Activated T-helper 1 cell treated with anti-CD3 and anti-CD28 coated beads, Interleukin-12 subunit alpha, Interleukin-12 subunit beta, Interleukin-2, Interleukin-4 antibody, amounts not matched to agents 30 ng/mL and 10 ng/mL and 1 ng/mL, durations not matched to agents 14 hours and 24 hours and 36 hours (primary cell): ENCODE measurements at regions not wholly inside any gene's neighbourhood (a gene's known extent, or its start where the extent isn't known, plus 50 kb on each side); places are given as distances from the start of the nearest gene placed in this dataset.

Experiments
- DNase-seq: peaks from one replicate; pipeline ENCODE4 v3.0.0; 2021; ENCODE audit warnings: low spot score
- H3K27ac Mint-ChIP-seq: one replicate; pipeline ENCODE4 v1.8.0; 2021; ENCODE audit warnings: mild to moderate bottlenecking, mixed read lengths
- H3K27me3 Mint-ChIP-seq: one replicate; pipeline ENCODE4 v1.8.0; 2022; ENCODE audit warnings: mild to moderate bottlenecking, moderate library complexity, mixed read lengths; ENCODE audit not compliant: insufficient read depth
- H3K36me3 Mint-ChIP-seq: one replicate; pipeline ENCODE4 v1.8.0; 2021; ENCODE audit warnings: low read depth, mixed read lengths
- H3K4me1 Mint-ChIP-seq: one replicate; pipeline ENCODE4 v1.8.0; 2021; ENCODE audit warnings: low read depth, mixed read lengths
- H3K4me3 Mint-ChIP-seq: one replicate; pipeline ENCODE4 v1.8.0; 2021; ENCODE audit warnings: mild to moderate bottlenecking, moderate library complexity, mixed read lengths
- H3K9me3 Mint-ChIP-seq: one replicate; pipeline ENCODE4 v1.8.0; 2021; ENCODE audit warnings: mixed read lengths
- intact Hi-C: fragments of 100-400 bp; cut with micrococcal nuclease; formaldehyde crosslinking; loops from one replicate; pipeline ENCODE4 v1.15.1; 2024

DNA sequence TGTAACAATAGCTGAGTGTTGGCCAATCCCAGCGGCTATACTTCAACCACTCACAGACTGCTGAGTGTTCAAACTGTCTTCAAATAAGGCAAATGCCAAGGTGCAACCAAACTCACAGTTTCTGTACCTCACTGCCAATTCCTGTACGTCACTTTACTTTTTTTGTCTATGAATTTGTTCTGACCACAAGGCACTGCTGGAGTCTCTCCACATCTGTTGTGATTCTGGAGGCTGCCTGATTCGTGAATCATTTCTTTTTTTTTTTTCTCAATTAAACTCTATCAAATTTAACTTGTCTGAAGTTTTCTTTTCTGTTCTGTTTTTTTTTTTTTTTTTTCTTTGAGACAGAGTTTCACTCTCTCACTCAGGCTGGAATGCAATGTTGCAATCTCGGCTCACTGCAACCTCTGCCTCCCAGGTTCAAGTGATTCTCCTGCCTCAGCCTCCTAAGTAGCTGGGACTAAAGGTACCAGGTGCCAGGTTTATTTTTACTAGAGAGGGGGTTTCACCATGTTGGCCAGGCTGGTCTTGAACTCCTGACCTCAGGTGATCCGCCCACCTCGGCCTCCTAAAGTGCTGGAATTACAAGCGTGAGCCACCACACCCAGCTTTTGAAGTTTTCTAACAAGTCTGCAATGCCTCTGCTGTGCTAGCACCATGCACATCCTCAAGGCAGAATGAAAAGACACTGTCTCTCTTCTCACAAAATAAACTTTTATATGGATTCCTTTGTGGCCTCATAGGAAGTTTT lies 401.7 kb downstream of the IRS2 start:
- H3K27me3 Mint-ChIP-seq, result no peaks in the 10 kb centered on the region
- H3K4me1 Mint-ChIP-seq, result no peaks in the 10 kb centered on the region
- H3K36me3 Mint-ChIP-seq, result no peaks in the 10 kb centered on the region
- H3K4me3 Mint-ChIP-seq, result no peak overlapping the region
- H3K9me3 Mint-ChIP-seq, result no peaks in the 10 kb centered on the region
- no peak for DNase-seq
- H3K27ac Mint-ChIP-seq, result no peak overlapping the region
- intact Hi-C loops, result no loop called here

GRCh38 chr13:109383683-109384082 lies 402.7 kb downstream of the IRS2 start:
- no peak overlapping the region for H3K4me3 Mint-ChIP-seq
- H3K9me3 Mint-ChIP-seq, result no peaks in the 10 kb centered on the region
- DNase-seq, result no peak
- H3K27me3 Mint-ChIP-seq, result no peaks in the 10 kb centered on the region
- H3K4me1 Mint-ChIP-seq, result no peaks in the 10 kb centered on the region
- no peaks in the 10 kb centered on the region for H3K36me3 Mint-ChIP-seq
- H3K27ac Mint-ChIP-seq, result no peak overlapping the region
- intact Hi-C loops, result no loop called here

GRCh38 chr13:109381546-109382180 lies 404.7 kb downstream of the IRS2 start:
- Mint-ChIP-seq H3K36me3 (no peaks in the 10 kb centered on the region), H3K27me3 (no peaks in the 10 kb centered on the region), H3K9me3 (no peaks in the 10 kb centered on the region), H3K4me3 (no peak overlapping the region), H3K27ac (no peak overlapping the region), H3K4me1 (no peaks in the 10 kb centered on the region)
- intact Hi-C loops, result no loop called here
- DNase-seq, result no peak

DNA sequence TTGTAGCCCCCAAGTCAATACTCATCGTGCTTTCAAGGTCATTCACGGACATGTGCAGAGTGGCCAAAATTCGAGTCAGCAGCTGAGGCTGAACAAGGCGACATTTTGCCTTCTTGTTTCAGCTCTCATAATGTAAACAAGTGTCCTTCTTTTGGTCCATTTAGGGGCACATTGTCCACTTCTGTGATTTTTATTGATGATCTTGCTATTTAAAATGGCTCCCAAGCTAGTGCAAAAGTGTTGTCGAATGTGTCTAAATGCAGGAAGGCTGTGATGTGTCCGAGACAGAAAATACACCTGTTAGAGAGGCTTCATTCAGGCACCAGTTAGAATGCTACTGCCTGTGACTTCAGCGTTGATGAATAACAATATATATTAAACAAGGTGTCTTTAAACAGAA lies 405.9 kb downstream of the IRS2 start:
- H3K27ac Mint-ChIP-seq, result no peak overlapping the region
- H3K27me3 Mint-ChIP-seq, result no peaks in the 10 kb centered on the region
- no peak overlapping the region for H3K4me3 Mint-ChIP-seq
- intact Hi-C loops, result no loop called here
- no peaks in the 10 kb centered on the region for H3K4me1 Mint-ChIP-seq
- DNase-seq, result no peak
- H3K36me3 Mint-ChIP-seq, result no peaks in the 10 kb centered on the region
- no peaks in the 10 kb centered on the region for H3K9me3 Mint-ChIP-seq

DNA sequence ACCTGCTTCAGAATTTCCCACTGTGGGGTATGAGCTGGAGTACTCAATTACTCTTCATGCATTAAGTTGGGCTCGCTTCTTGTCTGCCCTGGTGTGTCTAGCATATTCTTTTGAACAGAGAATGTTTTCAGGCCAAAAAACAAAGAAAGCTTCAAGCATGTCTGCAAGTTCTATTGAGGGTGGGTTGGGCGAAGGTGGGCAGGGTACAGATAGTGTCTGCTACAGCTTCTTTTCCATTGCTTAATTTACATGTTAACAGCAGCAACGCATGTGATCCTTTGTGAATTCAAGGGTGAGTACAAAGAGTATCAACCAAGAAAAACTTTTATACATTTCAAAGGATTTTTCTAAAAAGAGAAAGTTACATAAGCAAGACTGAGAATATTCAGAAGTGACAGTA lies 406.5 kb downstream of the IRS2 start:
- DNase-seq, result no peak
- Mint-ChIP-seq H3K36me3 (no peaks in the 10 kb centered on the region), H3K4me1 (no peaks in the 10 kb centered on the region), H3K4me3 (no peak overlapping the region), H3K27me3 (no peaks in the 10 kb centered on the region), H3K27ac (no peak overlapping the region), H3K9me3 (no peaks in the 10 kb centered on the region)
- intact Hi-C loops, result no loop called here

DNA sequence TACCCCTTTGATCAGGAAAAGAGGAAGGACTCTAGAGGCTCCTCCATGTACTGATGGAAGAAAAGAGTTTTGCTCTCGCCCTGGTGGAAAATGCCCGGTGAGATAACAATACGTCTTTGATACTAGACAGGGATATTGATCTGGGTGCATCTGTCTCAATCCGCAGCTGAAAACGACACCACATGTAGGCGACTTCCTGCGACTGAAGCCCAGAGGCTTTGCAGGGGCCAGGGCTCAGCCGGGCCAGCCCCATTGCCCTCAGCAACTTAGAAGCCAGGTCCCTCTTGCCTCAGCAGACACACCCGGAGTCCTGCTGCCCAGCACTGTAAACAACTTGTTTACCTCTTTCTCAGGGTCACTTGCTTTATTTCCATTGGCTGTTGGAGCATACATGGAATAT lies 409.4 kb downstream of the IRS2 start:
- H3K27me3 Mint-ChIP-seq, result no peaks in the 10 kb centered on the region
- H3K4me1 Mint-ChIP-seq, result no peaks in the 10 kb centered on the region
- intact Hi-C loops, result no loop called here
- H3K4me3 Mint-ChIP-seq, result no peak overlapping the region
- no peaks in the 10 kb centered on the region for H3K9me3 Mint-ChIP-seq
- H3K36me3 Mint-ChIP-seq, result no peaks in the 10 kb centered on the region
- DNase-seq, result no peak
- H3K27ac Mint-ChIP-seq, result no peak overlapping the region

DNA sequence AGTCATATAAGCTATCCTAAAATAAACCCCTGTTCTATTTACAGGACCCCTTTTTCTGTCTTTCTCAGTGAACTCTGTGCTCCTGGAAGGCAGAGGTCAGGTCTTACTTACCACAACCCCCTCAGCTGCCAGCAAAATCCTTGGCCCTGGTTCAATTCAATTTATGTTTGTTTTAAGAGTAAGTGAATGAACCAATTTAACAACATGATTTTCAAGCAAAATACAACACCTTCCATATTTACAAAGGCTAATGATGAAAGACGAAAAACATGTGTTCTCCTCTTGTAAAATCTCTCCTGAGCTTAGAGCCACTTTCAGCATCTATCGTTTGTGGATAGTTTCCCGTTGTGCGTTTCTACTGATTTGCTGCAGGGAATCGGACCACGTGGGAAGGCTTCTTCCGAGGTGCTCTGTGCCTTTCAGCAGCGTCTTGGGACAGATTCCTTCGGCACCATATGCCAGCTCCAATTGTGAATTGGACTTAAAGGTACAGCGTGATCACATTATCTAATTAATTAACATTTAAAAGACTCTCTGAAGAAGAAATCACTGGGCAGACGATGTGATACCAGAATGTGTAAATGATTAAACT lies 411.7 kb downstream of the IRS2 start:
- no peaks in the 10 kb centered on the region for H3K27me3 Mint-ChIP-seq
- no peak overlapping the region for H3K4me3 Mint-ChIP-seq
- H3K27ac Mint-ChIP-seq, result no peak overlapping the region
- intact Hi-C loops, result no loop called here
- H3K4me1 Mint-ChIP-seq, result no peaks in the 10 kb centered on the region
- no peaks in the 10 kb centered on the region for H3K9me3 Mint-ChIP-seq
- no peak for DNase-seq
- H3K36me3 Mint-ChIP-seq, result no peaks in the 10 kb centered on the region

- no peak for DNase-seq
- Mint-ChIP-seq H3K27me3 (no peaks in the 10 kb centered on the region), H3K9me3 (no peaks in the 10 kb centered on the region), H3K36me3 (no peaks in the 10 kb centered on the region), H3K4me1 (no peaks in the 10 kb centered on the region), H3K4me3 (no peak overlapping the region), H3K27ac (no peak overlapping the region)
- intact Hi-C loops, result no loop called here
Measured at GRCh38 chr13:109372666-109373065, 413.7 kb downstream of the IRS2 start.

- Mint-ChIP-seq H3K4me3 (no peak overlapping the region), H3K36me3 (no peaks in the 10 kb centered on the region), H3K4me1 (no peaks in the 10 kb centered on the region), H3K9me3 (no peaks in the 10 kb centered on the region), H3K27me3 (no peaks in the 10 kb centered on the region), H3K27ac (no peak overlapping the region)
- intact Hi-C loops, result no loop called here
- DNase-seq, result no peak
Measured at GRCh38 chr13:109371066-109371465, 415.3 kb downstream of the IRS2 start.

- Mint-ChIP-seq H3K27me3 (no peaks in the 10 kb centered on the region), H3K9me3 (no peaks in the 10 kb centered on the region), H3K27ac (no peak overlapping the region), H3K36me3 (no peaks in the 10 kb centered on the region), H3K4me3 (no peak overlapping the region), H3K4me1 (no peaks in the 10 kb centered on the region)
- no peak for DNase-seq
- intact Hi-C loops, result no loop called here
Measured at GRCh38 chr13:109370496-109370895, 415.9 kb downstream of the IRS2 start.

GRCh38 chr13:109369353-109370052 lies 416.9 kb downstream of the IRS2 start:
- no peak overlapping the region for H3K4me3 Mint-ChIP-seq
- intact Hi-C loops, result no loop called here
- H3K9me3 Mint-ChIP-seq, result no peaks in the 10 kb centered on the region
- no peak for DNase-seq
- no peaks in the 10 kb centered on the region for H3K36me3 Mint-ChIP-seq
- H3K27me3 Mint-ChIP-seq, result no peaks in the 10 kb centered on the region
- H3K27ac Mint-ChIP-seq, result no peak overlapping the region
- no peaks in the 10 kb centered on the region for H3K4me1 Mint-ChIP-seq

DNA sequence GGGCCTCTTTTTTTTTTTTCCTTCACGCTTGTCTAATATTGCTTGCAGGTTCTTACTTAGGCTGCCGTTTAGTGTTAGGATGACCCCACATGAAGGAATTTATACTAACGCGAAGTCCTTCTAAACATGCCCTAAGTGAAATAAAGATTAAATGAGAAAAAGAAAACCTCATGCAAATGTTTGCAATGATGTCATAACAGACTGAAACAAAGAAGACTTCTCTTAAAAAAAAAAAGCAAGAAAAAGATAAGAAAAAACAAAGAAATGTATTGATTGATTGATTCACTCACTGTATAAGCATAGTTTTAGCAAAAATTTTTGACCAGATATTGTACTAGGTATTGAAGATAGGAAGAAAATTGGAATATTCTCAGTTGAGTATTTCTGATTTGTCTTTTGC lies 418.2 kb downstream of the IRS2 start:
- no peak overlapping the region for H3K4me3 Mint-ChIP-seq
- DNase-seq, result no peak
- H3K27ac Mint-ChIP-seq, result no peak overlapping the region
- H3K9me3 Mint-ChIP-seq, result no peaks in the 10 kb centered on the region
- H3K4me1 Mint-ChIP-seq, result no peaks in the 10 kb centered on the region
- H3K36me3 Mint-ChIP-seq, result no peaks in the 10 kb centered on the region
- no peaks in the 10 kb centered on the region for H3K27me3 Mint-ChIP-seq
- intact Hi-C loops, result no loop called here

- DNase-seq, result no peak
- Mint-ChIP-seq H3K27ac (no peak overlapping the region), H3K4me3 (no peak overlapping the region), H3K9me3 (no peaks in the 10 kb centered on the region), H3K4me1 (no peaks in the 10 kb centered on the region), H3K36me3 (no peaks in the 10 kb centered on the region), H3K27me3 (peaks cover 4% of the 10 kb centered on the region)
- intact Hi-C loops, result no loop called here
Measured at GRCh38 chr13:109366525-109366924, 419.9 kb downstream of the IRS2 start.
